GM13977 (cell line): ENCODE measurements at regions not wholly inside any gene's neighbourhood (a gene's known extent, or its start where the extent isn't known, plus 50 kb on each side); places are given as distances from the start of the nearest gene placed in this dataset.

Experiments used
- DNase-seq: peaks from one replicate; pipeline ENCODE4 v3.0.0; 2012; ENCODE audit warnings: low spot score
- CTCF ChIP-seq: IDR thresholded peaks from 2 replicates; pipeline ENCODE4 v1.5.1; 2012; ENCODE audit warnings: mild to moderate bottlenecking, control low read depth; ENCODE audit not compliant: insufficient read depth; ENCODE audit errors: extremely low read depth, missing control alignments
- in situ Hi-C: fragments of 300-500 bp; cut with MboI; formaldehyde crosslinking; loops from one replicate; pipeline ENCODE4 v1.12.0; 2022; ENCODE audit warnings: low sequenced_read_pairs, low pct_unique_long_range_greater_than_20kb, mixed read lengths, inconsistent platforms; ENCODE audit not compliant: unreplicated experiment

- TF ChIP-seq CTCF: no peak
- in situ Hi-C loops: no loop called here
- no peak for DNase-seq
Measured at GRCh38 chr12:84554199-84554723, 358.3 kb downstream of the SLC6A15 start.

- TF ChIP-seq CTCF: no peak
- no peak for DNase-seq
- in situ Hi-C loops: no loop called here
Measured at GRCh38 chr12:84553331-84554117, 359.1 kb downstream of the SLC6A15 start.

GRCh38 chr12:84551373-84551772, 361.2 kb downstream of the SLC6A15 start:
- in situ Hi-C loops: no loop called here
- no peak for DNase-seq
- no peak for TF ChIP-seq CTCF

- in situ Hi-C loops: no loop called here
- DNase-seq: no peak
- TF ChIP-seq CTCF: no peak
Measured at GRCh38 chr12:84550518-84550917, 362.1 kb downstream of the SLC6A15 start.

- no peak for DNase-seq
- in situ Hi-C loops: no loop called here
- no peak for TF ChIP-seq CTCF
Measured at GRCh38 chr12:84542289-84542688, 370.3 kb downstream of the SLC6A15 start.

GRCh38 chr12:84537666-84538065, 374.9 kb downstream of the SLC6A15 start:
- in situ Hi-C loops: no loop called here
- TF ChIP-seq CTCF: no peak
- no peak for DNase-seq
